NCI-H748 treated with DMSO at 0.1 percent for 48 hours (cell line): ENCODE measurements at regions not wholly inside any gene's neighbourhood (a gene's known extent, or its start where the extent isn't known, plus 50 kb on each side); places are given as distances from the start of the nearest gene placed in this dataset.
"Not testable (repeated sequence)": the region's sequence is repeated elsewhere in the genome, so short reads cannot be mapped to it uniquely, and the experiment has no call there.

Experiments
- DNase-seq: peaks from one replicate; lab custom pipeline; 2025; lab: John Stamatoyannopoulos, UW

DNA sequence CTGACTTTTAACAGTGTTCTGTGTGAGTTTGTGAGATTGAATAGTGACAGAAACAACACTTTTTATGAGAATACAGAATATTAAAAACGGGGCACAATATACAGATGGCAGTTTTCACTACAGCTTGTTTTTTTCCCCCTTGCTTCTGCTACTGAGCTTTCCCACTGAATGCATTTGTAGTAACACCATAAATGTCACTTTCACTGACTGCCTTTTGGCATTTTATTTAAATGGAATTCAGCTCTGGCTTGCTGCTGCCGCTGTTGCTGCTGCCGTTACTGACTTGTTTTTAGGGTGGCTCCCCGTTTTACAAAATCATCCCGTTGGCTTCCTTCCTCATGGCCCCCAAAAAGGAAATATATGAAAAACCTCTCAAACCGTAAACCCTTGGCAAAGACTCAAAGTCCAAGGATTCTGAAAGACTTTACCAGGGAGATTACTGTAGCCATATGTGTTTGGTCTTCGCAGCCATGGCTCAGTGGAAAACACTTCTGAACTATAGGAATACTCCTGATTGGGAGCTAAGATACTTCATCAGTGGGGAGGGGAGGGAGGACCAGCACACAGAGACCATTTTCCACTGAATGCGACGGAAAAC is 151.0 kb downstream of the NUF2 start:
- DNase-seq, result peak; percentile 36

- no peak for DNase-seq
Measured at GRCh38 chr1:163477276-163477830, 155.6 kb downstream of the NUF2 start.

GRCh38 chr1:163498391-163499330 is 176.9 kb downstream of the NUF2 start:
- DNase-seq, result not testable (repeated sequence)

DNA sequence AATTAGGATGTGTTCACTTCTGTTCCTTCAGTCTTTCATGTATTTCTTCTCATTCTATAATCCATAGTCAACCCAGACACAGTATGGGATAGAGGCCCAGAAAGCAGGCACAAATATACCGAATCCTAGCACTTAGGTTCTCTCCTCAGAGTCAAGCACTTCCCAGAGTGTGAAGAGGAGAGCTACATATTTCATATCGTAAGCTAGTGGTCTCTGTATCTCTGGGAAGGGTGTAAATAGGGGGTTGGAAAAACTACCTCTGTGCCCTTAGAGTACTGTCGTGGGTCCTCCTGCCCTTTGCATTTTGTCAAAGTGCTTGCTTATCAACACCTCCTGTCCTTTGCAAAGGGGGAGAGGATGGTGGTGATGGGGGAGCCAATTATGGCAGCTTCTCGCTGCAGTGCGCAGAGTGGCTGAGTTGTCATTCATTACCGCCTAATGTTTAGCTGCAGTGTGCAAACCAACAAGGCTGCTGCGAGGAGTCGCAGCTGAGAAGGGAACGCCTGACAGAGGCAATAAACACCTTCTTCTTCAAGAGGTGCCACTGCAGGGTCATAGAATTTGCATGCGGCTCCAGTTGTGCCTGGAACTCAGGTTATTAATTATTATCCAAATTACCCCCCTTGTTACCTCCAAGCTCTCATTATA is 182.7 kb downstream of the NUF2 start:
- DNase-seq, result no peak

GRCh38 chr1:163509114-163509513 is 187.4 kb downstream of the NUF2 start:
- no peak for DNase-seq

- no peak for DNase-seq
Measured at GRCh38 chr1:163512349-163512989, 190.7 kb downstream of the NUF2 start.

DNA sequence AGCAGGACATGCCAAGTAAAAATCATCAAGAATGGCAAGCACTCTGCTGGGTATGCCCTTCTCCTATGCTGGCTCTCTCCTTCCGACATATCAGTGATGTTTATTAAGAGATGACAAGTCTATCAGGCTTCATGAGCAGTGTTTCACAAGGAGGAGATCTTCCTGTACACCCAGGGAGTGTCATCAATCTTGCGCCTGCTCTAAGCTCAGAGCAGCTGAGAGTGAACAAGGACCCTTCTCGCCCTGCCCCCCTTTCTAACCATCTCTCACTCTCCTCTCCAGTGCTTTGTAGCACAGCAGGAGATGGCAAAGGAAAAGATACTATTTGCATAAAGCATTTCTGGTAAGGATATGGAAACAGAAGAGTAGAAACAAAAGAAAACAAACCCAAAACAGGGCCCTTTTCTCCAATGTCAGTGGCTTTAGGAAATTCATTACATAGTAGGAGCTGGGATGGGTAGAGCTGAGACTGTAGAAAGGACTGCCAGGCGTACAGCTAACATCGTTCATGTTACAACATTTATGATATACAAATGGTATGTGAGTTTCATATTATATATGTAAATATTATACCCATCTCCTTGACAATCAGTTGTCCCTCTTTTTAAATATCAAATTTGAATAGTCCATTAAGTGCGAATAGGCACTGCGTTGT is 201.7 kb downstream of the NUF2 start:
- DNase-seq, result no peak

DNA sequence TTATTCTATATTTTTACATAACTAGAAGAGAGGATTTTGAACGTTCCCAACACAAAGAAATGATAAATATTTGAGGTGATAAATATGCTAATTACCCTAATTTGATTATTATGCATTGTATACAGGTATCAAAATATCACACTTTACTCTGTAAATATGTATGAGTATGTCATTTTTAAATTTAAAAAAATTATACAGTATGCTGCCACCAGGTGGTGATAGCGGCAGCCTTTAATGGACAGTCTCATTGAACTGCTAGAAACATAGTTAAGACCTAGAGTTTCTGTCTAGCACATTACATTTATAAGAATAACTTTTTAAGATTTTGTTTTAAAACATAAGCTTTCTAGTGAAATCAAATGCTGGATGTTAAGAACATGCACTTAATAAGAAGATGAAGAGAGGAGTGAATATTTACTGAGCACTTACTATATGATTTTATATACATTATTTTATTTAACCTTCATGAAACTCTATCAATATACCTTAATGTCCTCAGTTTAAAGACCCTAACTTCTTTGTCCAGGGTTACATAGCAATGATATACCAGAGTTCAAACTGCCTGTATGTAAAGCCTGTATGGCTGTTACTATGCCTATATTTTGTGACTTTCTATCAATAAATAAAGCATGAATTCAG is 207.1 kb downstream of the NUF2 start:
- DNase-seq, result peak; percentile 19

GRCh38 chr1:163531345-163531744 is 209.6 kb downstream of the NUF2 start:
- no peak for DNase-seq

DNA sequence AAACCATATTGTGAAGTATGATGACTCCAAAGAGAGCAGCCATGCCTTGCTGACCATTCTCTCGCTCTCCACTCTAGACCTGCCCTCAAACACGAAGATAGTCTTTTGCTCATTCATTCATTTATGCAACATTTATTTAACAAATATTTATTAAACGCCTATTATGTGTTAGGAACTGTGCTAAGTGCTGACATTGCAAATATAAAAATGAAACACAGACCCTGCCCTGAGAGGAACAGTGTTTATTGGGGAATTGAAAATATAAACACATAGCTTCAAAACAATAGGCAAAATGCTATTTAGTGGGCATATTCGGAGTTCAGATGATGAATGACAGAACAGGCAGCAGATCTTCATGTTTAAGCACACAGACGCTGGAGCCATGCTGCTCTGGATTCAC is 213.6 kb downstream of the NUF2 start:
- no peak for DNase-seq

- peak; percentile 39 for DNase-seq
Measured at GRCh38 chr1:163535807-163536206, 214.1 kb downstream of the NUF2 start.

DNA sequence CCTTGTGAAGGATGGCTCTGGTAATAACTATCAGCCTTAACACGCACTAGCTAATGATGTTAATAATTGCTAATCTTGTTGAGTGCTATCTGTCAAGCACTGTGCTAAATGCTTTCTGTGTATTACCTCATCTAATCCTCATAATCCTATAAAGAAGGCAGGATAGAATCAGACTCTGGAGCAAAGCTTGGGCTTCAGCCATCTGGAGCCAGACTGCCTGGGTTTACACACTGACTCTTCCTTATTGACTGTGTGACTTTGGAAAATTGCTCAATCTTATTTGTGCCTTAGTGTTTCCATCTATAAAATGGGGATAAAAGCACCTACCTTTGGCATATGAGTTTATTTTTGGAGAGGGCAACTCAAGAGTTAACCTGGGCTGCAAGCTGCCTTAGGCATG is 216.1 kb downstream of the NUF2 start:
- DNase-seq, result no peak

DNA sequence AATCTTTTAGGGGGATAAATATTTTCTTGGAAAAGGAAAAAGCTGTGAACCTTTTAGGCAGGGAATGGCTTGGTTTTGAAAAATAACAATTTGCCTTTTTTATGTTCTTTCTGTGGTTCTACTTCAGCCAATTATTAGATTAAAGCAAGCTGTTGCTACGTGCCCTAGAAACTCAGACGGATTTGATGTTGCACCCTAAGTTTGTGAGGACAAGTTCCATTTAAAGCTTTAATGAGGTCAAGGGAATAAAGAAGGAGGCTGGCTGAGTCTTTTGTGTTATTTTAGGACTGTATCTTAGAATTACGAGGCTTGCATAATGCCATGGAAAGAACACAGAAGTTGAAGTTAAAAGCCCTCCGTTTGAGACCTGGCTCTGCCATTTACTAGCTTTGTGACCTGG is 216.9 kb downstream of the NUF2 start:
- DNase-seq, result no peak

- no peak for DNase-seq
Measured at GRCh38 chr1:163540727-163541126, 219.0 kb downstream of the NUF2 start.

GRCh38 chr1:163544441-163544840 is 222.7 kb downstream of the NUF2 start:
- DNase-seq, result no peak

DNA sequence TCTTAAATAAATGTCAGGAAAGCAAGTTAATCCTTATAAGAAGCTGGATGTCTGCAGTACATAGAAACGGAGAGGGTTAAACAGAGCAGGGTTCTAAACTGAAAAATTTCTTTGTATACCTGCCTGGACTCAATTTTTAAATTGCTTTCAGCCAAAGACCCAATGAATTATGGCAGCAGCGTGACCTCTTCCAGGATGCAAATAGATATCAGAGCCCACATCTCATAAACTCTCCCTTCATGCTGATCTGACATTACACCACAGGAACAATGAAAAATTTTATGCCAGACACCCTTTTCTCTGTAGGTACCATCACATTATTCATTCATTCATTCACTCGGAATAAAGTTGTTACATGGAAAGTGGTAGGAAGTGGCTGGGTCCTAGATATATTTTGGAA is 236.4 kb downstream of the NUF2 start:
- no peak for DNase-seq

DNA sequence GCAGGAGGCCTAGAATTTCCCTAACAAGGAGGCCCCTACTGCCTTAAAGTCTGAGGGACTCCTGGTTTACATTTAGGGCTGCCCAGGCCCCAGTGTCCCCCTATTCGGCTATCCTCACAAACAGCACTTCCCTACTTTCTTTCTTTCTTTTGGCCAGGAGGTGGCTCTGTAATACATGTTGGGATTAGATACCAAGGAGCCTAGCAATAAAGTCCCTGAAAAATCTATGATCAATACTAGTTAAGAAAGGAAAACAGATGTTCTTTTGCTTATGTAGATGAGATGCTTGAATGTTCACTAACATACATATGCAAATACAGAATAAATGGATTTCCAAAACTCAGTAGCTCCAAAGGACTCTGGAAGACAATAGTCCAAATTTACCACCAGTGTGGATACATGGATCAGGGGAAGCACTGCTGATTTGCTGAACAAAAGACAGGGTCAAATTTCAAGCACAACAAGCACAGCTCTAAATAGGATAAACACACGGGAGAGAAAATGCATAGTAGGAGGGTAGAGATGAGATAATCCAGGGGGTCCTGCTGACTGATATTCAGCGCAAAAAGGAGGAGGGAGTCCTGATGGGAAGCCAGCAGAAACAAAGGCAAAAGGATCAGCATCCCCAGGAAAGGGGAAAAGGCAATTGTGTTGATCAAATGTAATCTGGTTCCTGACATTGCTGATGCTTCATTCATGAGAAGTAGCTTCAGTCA is 240.0 kb downstream of the NUF2 start:
- peak; percentile 88 for DNase-seq

GRCh38 chr1:163562355-163562754 is 240.6 kb downstream of the NUF2 start:
- no peak for DNase-seq

- no peak for DNase-seq
Measured at GRCh38 chr1:163565166-163565565, 243.4 kb downstream of the NUF2 start.

GRCh38 chr1:163570071-163570470 is 248.3 kb downstream of the NUF2 start:
- DNase-seq, result no peak
